T47D (cell line): ENCODE measurements at regions not wholly inside any gene's neighbourhood (a gene's known extent, or its start where the extent isn't known, plus 50 kb on each side); places are given as distances from the start of the nearest gene placed in this dataset.

Source experiments
- DNase-seq, 2 experiments: peaks; one replicate each; pipeline versions ENCODE4 v3.0.0 to v3.0.0-alpha.2; 2011 to 2012; ENCODE audit warnings: low read depth in 1 of 2, low spot score in 1 of 2
- JUND ChIP-seq: IDR thresholded peaks from 2 replicates; pipeline ENCODE4 v1.6.1; 2012; ENCODE audit warnings: low read depth
- in situ Hi-C: cut with HindIII; loops from 2 replicates; pipeline ENCODE4 v1.10.0; 2016; ENCODE audit warnings: low sequenced_read_pairs, low pct_unique_long_range_greater_than_20kb

GRCh38 chr6:120083186-120083585 lies 733.6 kb upstream of the MAN1A1 start:
- in situ Hi-C loops: no loop called here
- no peak for TF ChIP-seq JUND
- no peak for DNase-seq

GRCh38 chr6:120077489-120077888 lies 727.9 kb upstream of the MAN1A1 start:
- no peak for TF ChIP-seq JUND
- in situ Hi-C loops: no loop called here
- peak; percentile 1 to 73 for DNase-seq

GRCh38 chr6:120058410-120058809 lies 708.8 kb upstream of the MAN1A1 start:
- in situ Hi-C loops: no loop called here
- DNase-seq: no peak
- TF ChIP-seq JUND: no peak

- DNase-seq: no peak
- no peak for TF ChIP-seq JUND
- in situ Hi-C loops: no loop called here
Measured at GRCh38 chr6:120056085-120056484, 706.5 kb upstream of the MAN1A1 start.

GRCh38 chr6:120055071-120055470 lies 705.5 kb upstream of the MAN1A1 start:
- no peak for TF ChIP-seq JUND
- no peak for DNase-seq
- in situ Hi-C loops: no loop called here

GRCh38 chr6:120039664-120040063 lies 690.1 kb upstream of the MAN1A1 start:
- DNase-seq: no peak
- no peak for TF ChIP-seq JUND
- in situ Hi-C loops: no loop called here

- no peak for DNase-seq
- TF ChIP-seq JUND: no peak
- in situ Hi-C loops: no loop called here
Measured at GRCh38 chr6:120031837-120032236, 682.3 kb upstream of the MAN1A1 start.

- no peak for TF ChIP-seq JUND
- DNase-seq: no peak
- in situ Hi-C loops: no loop called here
Measured at GRCh38 chr6:120026791-120027190, 677.2 kb upstream of the MAN1A1 start.

- TF ChIP-seq JUND: no peak
- DNase-seq: no peak
- in situ Hi-C loops: no loop called here
Measured at GRCh38 chr6:120010075-120010474, 660.5 kb upstream of the MAN1A1 start.

GRCh38 chr6:120005292-120005976 lies 655.9 kb upstream of the MAN1A1 start:
- DNase-seq: no peak

GRCh38 chr6:119986934-119987549 lies 637.5 kb upstream of the MAN1A1 start:
- in situ Hi-C loops: no loop called here
- no peak for DNase-seq

More at GRCh38 chr6:120005292-120005976, 655.9 kb upstream of the MAN1A1 start:
- in situ Hi-C loops: no loop called here
- TF ChIP-seq JUND: no peak

GRCh38 chr6:119985952-119986736 lies 636.6 kb upstream of the MAN1A1 start:
- in situ Hi-C loops: no loop called here
- TF ChIP-seq JUND: no peak
- DNase-seq: no peak

More at GRCh38 chr6:119986934-119987549, 637.5 kb upstream of the MAN1A1 start:
- no peak for TF ChIP-seq JUND

- in situ Hi-C loops: no loop called here
- no peak for DNase-seq
- no peak for TF ChIP-seq JUND
Measured at GRCh38 chr6:119980802-119981201, 631.2 kb upstream of the MAN1A1 start.
